A549 (cell line): ENCODE measurements at regions not wholly inside any gene's neighbourhood (a gene's known extent, or its start where the extent isn't known, plus 50 kb on each side); places are given as distances from the start of the nearest gene placed in this dataset.

Experiments
- CEBPB ChIP-seq, 2 experiments: fragments of >200 bp in 1 of 2; sonication (Bioruptor Twin) in 1 of 2; formaldehyde crosslinking in 1 of 2; IDR thresholded peaks; 2 replicates each; pipeline ENCODE4 v1.6.1; 2012 to 2016
- CHD2 ChIP-seq: fragments of 150-350 bp; IDR thresholded peaks from 2 replicates; pipeline ENCODE4 v1.6.1; 2014; ENCODE audit warnings: low read length; ENCODE audit not compliant: partially characterized antibody
- ELK1 ChIP-seq: fragments of 150-350 bp; IDR thresholded peaks from 2 replicates; pipeline ENCODE4 v1.6.1; 2014; ENCODE audit warnings: low read depth, mild to moderate bottlenecking, low read length
- HOXA7 ChIP-seq: fragments of 250-450 bp; sonication (Bioruptor Pico); IDR thresholded peaks from 2 replicates; pipeline ENCODE4 v1.5.0; 2020; ENCODE audit warnings: mild to moderate bottlenecking, moderate library complexity
- MAZ ChIP-seq: fragments of 150-350 bp; IDR thresholded peaks from 2 replicates; pipeline ENCODE4 v1.6.1; 2014; ENCODE audit warnings: antibody characterized with exemption, low read depth, low read length, borderline replicate concordance
- MYC ChIP-seq: IDR thresholded peaks from 2 replicates; pipeline ENCODE4 v1.6.1; 2012; ENCODE audit warnings: mild to moderate bottlenecking, inconsistent platforms, low read length, improper control_type of control experiment, borderline replicate concordance
- NPAS2 ChIP-seq: fragments of 250-450 bp; sonication (Bioruptor Pico); IDR thresholded peaks from 2 replicates; pipeline ENCODE4 v1.8.0; 2022; ENCODE audit warnings: mild to moderate bottlenecking, moderate library complexity, borderline replicate concordance
- POLR2A ChIP-seq: IDR thresholded peaks from 2 replicates; pipeline ENCODE4 v1.6.1; 2012; ENCODE audit warnings: mild to moderate bottlenecking, low read length
- RNF2 ChIP-seq: fragments of 200-600 bp; sonication (generic); IDR thresholded peaks from 2 replicates; pipeline ENCODE4 v1.6.1; 2016; ENCODE audit warnings: low read depth, mild to moderate bottlenecking, antibody characterized with exemption, moderate library complexity, borderline replicate concordance
- SMC3 ChIP-seq: fragments of >200 bp; sonication (Bioruptor Twin); formaldehyde crosslinking; IDR thresholded peaks from 3 replicates; pipeline ENCODE4 v1.6.1; 2018; ENCODE audit warnings: inconsistent platforms
- TF ChIP-seq, protein P1 (sequence below): fragments of >200 bp; sonication (Bioruptor Twin); formaldehyde crosslinking; IDR thresholded peaks from 3 replicates; pipeline ENCODE4 v1.5.1; 2016

DNA sequence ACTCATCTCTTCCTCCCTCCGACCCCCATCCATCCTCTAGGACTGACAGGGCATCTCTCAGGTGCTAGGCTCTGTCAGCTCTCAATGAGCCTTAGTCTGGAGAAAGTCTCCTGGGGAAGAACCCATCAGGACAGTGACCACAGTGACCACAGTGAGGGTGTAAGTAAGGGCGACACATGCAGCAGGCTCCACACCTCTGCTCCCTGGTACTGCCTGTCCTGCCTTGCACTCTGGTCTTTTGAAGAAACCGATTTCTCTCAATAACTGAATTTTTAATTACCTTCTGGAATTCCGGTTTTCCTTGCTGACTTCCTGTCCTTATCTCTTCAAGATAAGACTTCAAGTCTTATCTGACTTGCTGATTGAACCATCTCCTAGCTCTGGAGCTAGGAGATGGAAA is 190.2 kb downstream of the ACTR3B start:
- TF ChIP-seq MYC: no peak
- TF ChIP-seq MAZ: no peak
- no peak for TF ChIP-seq SMC3
- no peak for TF ChIP-seq CEBPB (IDR thresholded peaks at IDR 0.05)
- TF ChIP-seq HOXA7 (CRISPR knock-in tag): no peak
- TF ChIP-seq, protein P1, sequence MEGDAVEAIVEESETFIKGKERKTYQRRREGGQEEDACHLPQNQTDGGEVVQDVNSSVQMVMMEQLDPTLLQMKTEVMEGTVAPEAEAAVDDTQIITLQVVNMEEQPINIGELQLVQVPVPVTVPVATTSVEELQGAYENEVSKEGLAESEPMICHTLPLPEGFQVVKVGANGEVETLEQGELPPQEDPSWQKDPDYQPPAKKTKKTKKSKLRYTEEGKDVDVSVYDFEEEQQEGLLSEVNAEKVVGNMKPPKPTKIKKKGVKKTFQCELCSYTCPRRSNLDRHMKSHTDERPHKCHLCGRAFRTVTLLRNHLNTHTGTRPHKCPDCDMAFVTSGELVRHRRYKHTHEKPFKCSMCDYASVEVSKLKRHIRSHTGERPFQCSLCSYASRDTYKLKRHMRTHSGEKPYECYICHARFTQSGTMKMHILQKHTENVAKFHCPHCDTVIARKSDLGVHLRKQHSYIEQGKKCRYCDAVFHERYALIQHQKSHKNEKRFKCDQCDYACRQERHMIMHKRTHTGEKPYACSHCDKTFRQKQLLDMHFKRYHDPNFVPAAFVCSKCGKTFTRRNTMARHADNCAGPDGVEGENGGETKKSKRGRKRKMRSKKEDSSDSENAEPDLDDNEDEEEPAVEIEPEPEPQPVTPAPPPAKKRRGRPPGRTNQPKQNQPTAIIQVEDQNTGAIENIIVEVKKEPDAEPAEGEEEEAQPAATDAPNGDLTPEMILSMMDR: no peak
- no peak for TF ChIP-seq NPAS2 (CRISPR knock-in tag)
- no peak for TF ChIP-seq ELK1
- no peak for TF ChIP-seq POLR2A
- TF ChIP-seq CHD2: no peak
- TF ChIP-seq RNF2: no peak
